IMR-90 (cell line): ENCODE measurements at regions not wholly inside any gene's neighbourhood (a gene's known extent, or its start where the extent isn't known, plus 50 kb on each side); places are given as distances from the start of the nearest gene placed in this dataset.

ENCODE experiments used
- ATAC-seq: fragments of 200-7000 bp; cut with Tn5 transposase; 2 replicates; pipeline ENCODE4 v1.9.1; 2020; ENCODE audit warnings: low read depth, mild to moderate bottlenecking, moderate library complexity
- BruUV-seq: library from RNA; stranded (reverse); fragments of 400-500 nt; replicated peaks from 2 replicates; lab custom pipeline; 2021; lab: Mats Ljungman, UMichigan
- CTCF ChIA-PET: fragments of 300-600 bp; formaldehyde crosslinking; extraction: SDS; loops from one replicate; lab custom pipeline; 2021; ENCODE audit warnings: antibody characterized with exemption; lab: Yijun Ruan, JAX
- POLR2A ChIA-PET: fragments of 300-600 bp; sonication (Branson Sonifier 250); formaldehyde crosslinking; loops from one replicate; lab custom pipeline; 2022; ENCODE audit warnings: antibody characterized with exemption; ENCODE audit not compliant: unreplicated experiment; lab: Charles Lee
- DNase-seq: peaks from one replicate; pipeline ENCODE4 v3.0.0; 2013
- H2AFZ ChIP-seq: replicated peaks from 2 replicates; pipeline ENCODE3; 2013; ENCODE audit warnings: low read length, mild to moderate bottlenecking; ENCODE audit not compliant: poor library complexity
- H2AK5ac ChIP-seq: 2 replicates; pipeline ENCODE4 v1.6.1; 2013; ENCODE audit warnings: low read depth, low read length, inconsistent platforms
- H2AK9ac ChIP-seq: replicated peaks from 2 replicates; pipeline ENCODE3; 2013; ENCODE audit warnings: mild to moderate bottlenecking, low read depth, low read length, moderate library complexity; ENCODE audit not compliant: poor library complexity
- H2BK120ac ChIP-seq: 2 replicates; pipeline ENCODE4 v1.6.1; 2013; ENCODE audit warnings: low read depth, low read length, inconsistent platforms
- H2BK15ac ChIP-seq: 3 replicates; pipeline ENCODE4 v1.6.1; 2013; ENCODE audit warnings: low read depth, low read length, inconsistent platforms
- H2BK20ac ChIP-seq: 2 replicates; pipeline ENCODE4 v1.6.1; 2013; ENCODE audit warnings: low read depth, mild to moderate bottlenecking, inconsistent platforms, low read length, moderate library complexity
- H2BK5ac ChIP-seq: 2 replicates; pipeline ENCODE4 v1.6.1; 2013; ENCODE audit warnings: mild to moderate bottlenecking, low read depth, low read length, inconsistent platforms; ENCODE audit not compliant: poor library complexity, severe bottlenecking
- H3K14ac ChIP-seq: replicated peaks from 2 replicates; pipeline ENCODE4 v1.6.1; 2013; ENCODE audit warnings: low read depth, low read length, inconsistent platforms
- H3K18ac ChIP-seq: 2 replicates; pipeline ENCODE4 v1.6.1; 2013; ENCODE audit warnings: low read depth, low read length, control low read depth
- H3K23ac ChIP-seq: 2 replicates; pipeline ENCODE4 v1.6.1; 2013; ENCODE audit warnings: low read depth, low read length, inconsistent platforms
- H3K27ac ChIP-seq: 2 replicates; pipeline ENCODE4 v1.5.1; 2013; ENCODE audit warnings: mild to moderate bottlenecking, control low read depth, low read length; ENCODE audit not compliant: insufficient read depth
- H3K27me3 ChIP-seq: 2 replicates; pipeline ENCODE4 v1.6.1; 2013; ENCODE audit warnings: low read length; ENCODE audit not compliant: control insufficient read depth, insufficient read depth
- H3K36me3 ChIP-seq: 2 replicates; pipeline ENCODE4 v1.6.1; 2013; ENCODE audit warnings: low read length, mixed read lengths; ENCODE audit not compliant: control insufficient read depth, insufficient read depth
- H3K4ac ChIP-seq: 2 replicates; pipeline ENCODE4 v1.6.1; 2013; ENCODE audit warnings: low read depth, low read length, inconsistent platforms
- H3K4me1 ChIP-seq: 2 replicates; pipeline ENCODE4 v1.6.1; 2013; ENCODE audit warnings: low read length, mixed read lengths; ENCODE audit not compliant: control insufficient read depth, insufficient read depth
- H3K4me2 ChIP-seq: 2 replicates; pipeline ENCODE4 v1.6.1; 2013; ENCODE audit warnings: low read depth, mild to moderate bottlenecking, control low read depth, low read length, moderate library complexity
- H3K4me3 ChIP-seq: 2 replicates; pipeline ENCODE4 v1.5.1; 2013; ENCODE audit warnings: low read depth, mild to moderate bottlenecking, control low read depth, low read length, moderate library complexity; ENCODE audit not compliant: insufficient read depth
- H3K56ac ChIP-seq: 2 replicates; pipeline ENCODE4 v1.6.1; 2013; ENCODE audit warnings: low read length, inconsistent platforms; ENCODE audit not compliant: insufficient read depth; ENCODE audit errors: extremely low read depth
- H3K79me1 ChIP-seq, 2 experiments: 2 replicates each; pipeline ENCODE4 v1.6.1; 2013; ENCODE audit warnings: low read length in 2 of 2, inconsistent platforms in 1 of 2, low read depth in 1 of 2
- H3K9ac ChIP-seq: 2 replicates; pipeline ENCODE4 v1.6.1; 2013; ENCODE audit warnings: low read depth, low read length, control low read depth
- H3K9me1 ChIP-seq: 2 replicates; pipeline ENCODE4 v1.6.1; 2013; ENCODE audit warnings: low read length, inconsistent platforms; ENCODE audit not compliant: insufficient read depth
- H3K9me3 ChIP-seq: 2 replicates; pipeline ENCODE4 v1.6.1; 2013; ENCODE audit warnings: low read length; ENCODE audit not compliant: control insufficient read depth, insufficient read depth
- H4K20me1 ChIP-seq: 2 replicates; pipeline ENCODE4 v1.6.1; 2013; ENCODE audit warnings: low read length, inconsistent platforms; ENCODE audit not compliant: insufficient read depth
- H4K5ac ChIP-seq: 2 replicates; pipeline ENCODE4 v1.6.1; 2013; ENCODE audit warnings: mild to moderate bottlenecking, low read depth, low read length, control low read depth
- H4K8ac ChIP-seq, 2 experiments: 2 replicates each; pipeline ENCODE4 v1.6.1; 2013; ENCODE audit warnings: low read depth in 2 of 2, low read length in 2 of 2, control low read depth in 1 of 2, inconsistent platforms in 1 of 2
- H4K91ac ChIP-seq: 2 replicates; pipeline ENCODE4 v1.6.1; 2013; ENCODE audit warnings: low read depth, low read length, inconsistent platforms; ENCODE audit not compliant: insufficient read depth
- FOS ChIP-seq: fragments of 150-350 bp; IDR thresholded peaks from 2 replicates; pipeline ENCODE4 v1.6.1; 2016; ENCODE audit warnings: low read depth, low read length
- RAD21 ChIP-seq: IDR thresholded peaks from 2 replicates; pipeline ENCODE4 v1.6.1; 2012; ENCODE audit warnings: low read length, improper control_type of control experiment
- WGBS, 2 experiments: methylation state at CpG; one replicate each; pipeline versions ENCODE4 v1.1.5 to v1.1.7; 2013; ENCODE audit warnings: missing lambda C conversion rate in 2 of 2; ENCODE audit not compliant: insufficient read length in 1 of 2; ENCODE audit errors: extremely low coverage in 2 of 2; 5-methylcytosine and 5-hydroxymethylcytosine counted together
- dilution Hi-C: fragments of 300-500 bp; cut with HindIII; formaldehyde crosslinking; loops from one replicate; pipeline ENCODE4 v1.14.3; 2018; ENCODE audit warnings: low sequenced_read_pairs; ENCODE audit not compliant: unreplicated experiment
- in situ Hi-C: fragments of 300-500 bp; cut with MboI; formaldehyde crosslinking; loops from 3 replicates; pipeline ENCODE4 v1.14.3; 2019; ENCODE audit warnings: low sequenced_read_pairs, inconsistent platforms, mixed read lengths
- intact Hi-C: fragments of 100-400 bp; cut with micrococcal nuclease; formaldehyde crosslinking; loops from 2 replicates; pipeline ENCODE4 v1.10.0; 2022

- DNase-seq (no peak), ATAC-seq (no peak)
- H3K4me2 ChIP-seq, result no peak overlapping the region
- no peaks in the 10 kb centered on the region for H3K79me1 ChIP-seq
- H2BK20ac ChIP-seq, result no peak overlapping the region
- H3K4me1 ChIP-seq, result no peaks in the 10 kb centered on the region
- H4K8ac ChIP-seq, result no peak overlapping the region
- no peak overlapping the region for H3K27ac ChIP-seq
- no TSS peak for BruUV-seq
- no peaks in the 10 kb centered on the region for H4K20me1 ChIP-seq
- H2BK5ac ChIP-seq, result no peak overlapping the region
- no peak overlapping the region for H2AFZ ChIP-seq
- no peak overlapping the region for H3K18ac ChIP-seq
- peaks cover 8% of the 10 kb centered on the region for H3K27me3 ChIP-seq
- no peak for TF ChIP-seq FOS
- no peak for TF ChIP-seq RAD21
- dilution Hi-C loops, result no loop called here
- no peak overlapping the region for H2AK5ac ChIP-seq
- intact Hi-C loops, result no loop called here
- H3K14ac ChIP-seq, result no peak overlapping the region
- no peaks in the 10 kb centered on the region for H3K36me3 ChIP-seq
- no peak overlapping the region for H2BK120ac ChIP-seq
- no CpG with 5 or more reads among the region's 3 CpGs for WGBS, 2 experiments
- no peak overlapping the region for H3K4ac ChIP-seq
- H2BK15ac ChIP-seq, result no peak overlapping the region
- no peak overlapping the region for H4K5ac ChIP-seq
- no peak overlapping the region for H3K9ac ChIP-seq
- no peak overlapping the region for H2AK9ac ChIP-seq
- CTCF ChIA-PET, result no interaction called here
- POLR2A ChIA-PET, result no interaction called here
- no peak overlapping the region for H3K23ac ChIP-seq
- H3K9me3 ChIP-seq, result no peaks in the 10 kb centered on the region
- no peak overlapping the region for H3K4me3 ChIP-seq
- no peaks in the 10 kb centered on the region; the same call in 1 of the 2 replicates for H3K9me1 ChIP-seq
- in situ Hi-C loops, result no loop called here
- no peak overlapping the region for H3K56ac ChIP-seq
- H4K91ac ChIP-seq, result no peak overlapping the region
These were observed 324.5 kb downstream of the GADD45G start for GRCh38 chr9:89929315-89929672.
